ENCODE measurements at regions not wholly inside any gene's neighbourhood (a gene's known extent, or its start where the extent isn't known, plus 50 kb on each side); places are given as distances from the start of the nearest gene placed in this dataset.

- Mint-ChIP-seq H3K27ac (no peak overlapping the region), H3K4me3 (no peak overlapping the region), H3K27me3 (peaks cover 6% of the 10 kb centered on the region), H3K4me1 (no peaks in the 10 kb centered on the region), H3K36me3 (ENCODE audit: low read depth) (no peaks in the 10 kb centered on the region)
- ATAC-seq (no peak), DNase-seq (no peak)
- no peaks in the 10 kb centered on the region for H3K9me3 ChIP-seq (ENCODE audit: control insufficient read depth, low read length, poor library complexity, severe bottlenecking)
Observed at GRCh38 chr5:158275511-158275910, 416.6 kb upstream of the CLINT1 start.

- no peaks in the 10 kb centered on the region for H3K4me1 Mint-ChIP-seq
- peaks cover 6% of the 10 kb centered on the region for H3K27me3 Mint-ChIP-seq
- H3K36me3 Mint-ChIP-seq (ENCODE audit: low read depth): no peaks in the 10 kb centered on the region
- H3K4me3 Mint-ChIP-seq: no peak overlapping the region
- ATAC-seq (no peak), DNase-seq (no peak)
- no peak overlapping the region for H3K27ac Mint-ChIP-seq
- H3K9me3 ChIP-seq (ENCODE audit: control insufficient read depth, low read length, poor library complexity, severe bottlenecking): no peaks in the 10 kb centered on the region
Observed at GRCh38 chr5:158273035-158273434, 414.1 kb upstream of the CLINT1 start.

- Mint-ChIP-seq H3K27ac (no peak overlapping the region), H3K4me3 (no peak overlapping the region), H3K27me3 (peaks cover 6% of the 10 kb centered on the region), H3K36me3 (ENCODE audit: low read depth) (no peaks in the 10 kb centered on the region), H3K4me1 (no peaks in the 10 kb centered on the region)
- DNase-seq: no peak
- H3K9me3 ChIP-seq (ENCODE audit: control insufficient read depth, low read length, poor library complexity, severe bottlenecking): no peaks in the 10 kb centered on the region
- ATAC-seq: no peak
Observed at GRCh38 chr5:158272409-158272808, 413.5 kb upstream of the CLINT1 start.

GRCh38 chr5:158270996-158271554, 412.1 kb upstream of the CLINT1 start:
- ATAC-seq (no peak), DNase-seq (no peak)
- Mint-ChIP-seq H3K4me1 (no peaks in the 10 kb centered on the region), H3K27ac (no peak overlapping the region), H3K36me3 (ENCODE audit: low read depth) (no peaks in the 10 kb centered on the region), H3K27me3 (peaks cover 6% of the 10 kb centered on the region), H3K4me3 (no peak overlapping the region)
- no peaks in the 10 kb centered on the region for H3K9me3 ChIP-seq (ENCODE audit: control insufficient read depth, low read length, poor library complexity, severe bottlenecking)

- no peak overlapping the region for H3K27ac Mint-ChIP-seq
- DNase-seq: no peak
- H3K36me3 Mint-ChIP-seq (ENCODE audit: low read depth): no peaks in the 10 kb centered on the region
- H3K4me3 Mint-ChIP-seq: no peak overlapping the region
- no peaks in the 10 kb centered on the region for H3K4me1 Mint-ChIP-seq
- peaks cover 11% of the 10 kb centered on the region for H3K27me3 Mint-ChIP-seq
- no peaks in the 10 kb centered on the region for H3K9me3 ChIP-seq (ENCODE audit: control insufficient read depth, low read length, poor library complexity, severe bottlenecking)
- no peak for ATAC-seq
Observed at GRCh38 chr5:158268286-158268685, 409.3 kb upstream of the CLINT1 start.

- no peaks in the 10 kb centered on the region for H3K4me1 Mint-ChIP-seq
- H3K27ac Mint-ChIP-seq: no peak overlapping the region
- no peak for DNase-seq
- no peaks in the 10 kb centered on the region for H3K36me3 Mint-ChIP-seq (ENCODE audit: low read depth)
- no peaks in the 10 kb centered on the region for H3K9me3 ChIP-seq (ENCODE audit: control insufficient read depth, low read length, poor library complexity, severe bottlenecking)
- no peak for ATAC-seq
- peaks cover 8% of the 10 kb centered on the region for H3K27me3 Mint-ChIP-seq
- no peak overlapping the region for H3K4me3 Mint-ChIP-seq
Observed at GRCh38 chr5:158267228-158267627, 408.3 kb upstream of the CLINT1 start.

- DNase-seq (no peak), ATAC-seq (no peak)
- H3K9me3 ChIP-seq (ENCODE audit: control insufficient read depth, low read length, poor library complexity, severe bottlenecking): no peaks in the 10 kb centered on the region
- no peaks in the 10 kb centered on the region for H3K36me3 Mint-ChIP-seq (ENCODE audit: low read depth)
- H3K27me3 Mint-ChIP-seq: peaks cover 5% of the 10 kb centered on the region
- H3K4me1 Mint-ChIP-seq: no peaks in the 10 kb centered on the region
- H3K4me3 Mint-ChIP-seq: no peak overlapping the region
- no peak overlapping the region for H3K27ac Mint-ChIP-seq
Observed at GRCh38 chr5:158265931-158266700, 407.2 kb upstream of the CLINT1 start.

GRCh38 chr5:158265346-158265745, 406.4 kb upstream of the CLINT1 start:
- ATAC-seq: no peak

GRCh38 chr5:158264264-158264663, 405.3 kb upstream of the CLINT1 start:
- Mint-ChIP-seq H3K27ac (no peak overlapping the region), H3K36me3 (ENCODE audit: low read depth) (no peaks in the 10 kb centered on the region), H3K4me1 (no peaks in the 10 kb centered on the region), H3K27me3 (peaks cover 5% of the 10 kb centered on the region), H3K4me3 (no peak overlapping the region)
- H3K9me3 ChIP-seq (ENCODE audit: control insufficient read depth, low read length, poor library complexity, severe bottlenecking): no peaks in the 10 kb centered on the region
- DNase-seq (no peak), ATAC-seq (no peak)

More at GRCh38 chr5:158265346-158265745, 406.4 kb upstream of the CLINT1 start:
- Mint-ChIP-seq H3K36me3 (ENCODE audit: low read depth) (no peaks in the 10 kb centered on the region), H3K4me3 (no peak overlapping the region), H3K27me3 (peaks cover 5% of the 10 kb centered on the region), H3K4me1 (no peaks in the 10 kb centered on the region), H3K27ac (no peak overlapping the region)
- no peaks in the 10 kb centered on the region for H3K9me3 ChIP-seq (ENCODE audit: control insufficient read depth, low read length, poor library complexity, severe bottlenecking)
- no peak for DNase-seq

GRCh38 chr5:158261674-158262367, 402.9 kb upstream of the CLINT1 start:
- ATAC-seq (no peak), DNase-seq (no peak)
- no peak overlapping the region for H3K4me3 Mint-ChIP-seq

GRCh38 chr5:158256096-158256495, 397.2 kb upstream of the CLINT1 start:
- Mint-ChIP-seq H3K4me1 (no peaks in the 10 kb centered on the region), H3K4me3 (no peak overlapping the region), H3K36me3 (ENCODE audit: low read depth) (no peaks in the 10 kb centered on the region), H3K27me3 (peaks cover 18% of the 10 kb centered on the region), H3K27ac (no peak overlapping the region)
- DNase-seq (no peak), ATAC-seq (no peak)
- no peaks in the 10 kb centered on the region for H3K9me3 ChIP-seq (ENCODE audit: control insufficient read depth, low read length, poor library complexity, severe bottlenecking)

More at GRCh38 chr5:158261674-158262367, 402.9 kb upstream of the CLINT1 start:
- peaks cover 5% of the 10 kb centered on the region for H3K27me3 Mint-ChIP-seq
- no peak overlapping the region for H3K27ac Mint-ChIP-seq
- H3K36me3 Mint-ChIP-seq (ENCODE audit: low read depth): no peaks in the 10 kb centered on the region
- H3K4me1 Mint-ChIP-seq: no peaks in the 10 kb centered on the region
- no peaks in the 10 kb centered on the region for H3K9me3 ChIP-seq (ENCODE audit: control insufficient read depth, low read length, poor library complexity, severe bottlenecking)

- DNase-seq (no peak), ATAC-seq (no peak)
- no peaks in the 10 kb centered on the region for H3K9me3 ChIP-seq (ENCODE audit: control insufficient read depth, low read length, poor library complexity, severe bottlenecking)
- Mint-ChIP-seq H3K36me3 (ENCODE audit: low read depth) (no peaks in the 10 kb centered on the region), H3K4me3 (no peak overlapping the region), H3K27me3 (peaks cover 21% of the 10 kb centered on the region), H3K27ac (no peak overlapping the region), H3K4me1 (no peaks in the 10 kb centered on the region)
Observed at GRCh38 chr5:158255609-158256008, 396.7 kb upstream of the CLINT1 start.

- Mint-ChIP-seq H3K4me1 (no peaks in the 10 kb centered on the region), H3K4me3 (no peak overlapping the region), H3K36me3 (ENCODE audit: low read depth) (peaks cover 3% of the 10 kb centered on the region), H3K27ac (no peak overlapping the region), H3K27me3 (peaks cover 20% of the 10 kb centered on the region)
- DNase-seq (no peak), ATAC-seq (no peak)
- H3K9me3 ChIP-seq (ENCODE audit: control insufficient read depth, low read length, poor library complexity, severe bottlenecking): no peaks in the 10 kb centered on the region
Observed at GRCh38 chr5:158246661-158247060, 387.7 kb upstream of the CLINT1 start.
